HCT116 (cell line): ENCODE measurements at regions not wholly inside any gene's neighbourhood (a gene's known extent, or its start where the extent isn't known, plus 50 kb on each side); places are given as distances from the start of the nearest gene placed in this dataset.

Experiments used
- ATAC-seq: fragments of 200-7000 bp; cut with Tn5 transposase; 2 replicates; pipeline ENCODE4 v1.9.1; 2020; ENCODE audit warnings: mild to moderate bottlenecking, moderate library complexity
- BruUV-seq: library from RNA; stranded (reverse); fragments of 400-500 nt; replicated peaks from 2 replicates; lab custom pipeline; 2021; lab: Mats Ljungman, UMichigan
- CTCF ChIA-PET: fragments of 300-600 bp; sonication (Branson Sonifier 250); formaldehyde crosslinking; loops from one replicate; lab custom pipeline; 2021; ENCODE audit warnings: antibody characterized with exemption; lab: Charles Lee
- POLR2A ChIA-PET: fragments of 300-600, 350-600 bp; sonication (Branson Sonifier 250); formaldehyde crosslinking; loops from one replicate; lab custom pipeline; 2021; ENCODE audit warnings: antibody characterized with exemption; lab: Charles Lee
- RAD21 ChIA-PET, 2 experiments: fragments of 300-600 bp; sonication (Branson Sonifier 250); formaldehyde crosslinking; loops; one replicate each; lab custom pipeline; 2023; ENCODE audit warnings: low total read pairs in 2 of 2; ENCODE audit not compliant: uncharacterized antibody in 2 of 2, unreplicated experiment in 2 of 2, low non-redundant PET in 1 of 2; lab: Charles Lee
- DNase-seq: peaks from one replicate; pipeline ENCODE4 v3.0.0-alpha.2; 2010; ENCODE audit warnings: low read depth, low spot score
- H2AFZ ChIP-seq: fragments of 200-600 bp; shearing (Covaris generic), sonication (generic); 2 replicates; pipeline ENCODE4 v1.6.1; 2017; ENCODE audit warnings: low read depth, mixed run types, mixed read lengths, antibody characterized with exemption, low read length; ENCODE audit not compliant: poor library complexity, severe bottlenecking
- H3K27ac ChIP-seq: 2 replicates; pipeline ENCODE4 v1.5.1; 2012; ENCODE audit warnings: low read depth, low read length
- H3K27me3 ChIP-seq: fragments of 200-600 bp; sonication (generic); 2 replicates; pipeline ENCODE4 v1.6.1; 2016; ENCODE audit warnings: mixed run types, low read length, mixed read lengths; ENCODE audit not compliant: insufficient read depth
- H3K36me3 ChIP-seq, 2 experiments: fragments of 200-500 bp in 1 of 2; fragments of 200-600 bp in 1 of 2; sonication (Bioruptor generic) in 1 of 2; sonication (generic) in 1 of 2; 2 replicates each; pipeline versions ENCODE4 v1.5.1 to v1.6.1; 2014 to 2016; ENCODE audit warnings: low read length in 2 of 2, inconsistent platforms in 1 of 2, mixed read lengths in 1 of 2, mixed run types in 1 of 2; ENCODE audit not compliant: insufficient read depth in 2 of 2, control insufficient read depth in 1 of 2
- H3K4me1 ChIP-seq, 2 experiments: fragments of 200-600 bp in 1 of 2; sonication (generic) in 1 of 2; 2 replicates each; pipeline versions ENCODE4 v1.5.1 to v1.6.1; 2012 to 2017; ENCODE audit warnings: low read length in 2 of 2, inconsistent platforms in 1 of 2, mild to moderate bottlenecking in 1 of 2, mixed read lengths in 1 of 2, mixed run types in 1 of 2, moderate library complexity in 1 of 2; ENCODE audit not compliant: insufficient read depth in 2 of 2, control insufficient read depth in 1 of 2
- H3K4me2 ChIP-seq: fragments of 200-600 bp; sonication (generic); 2 replicates; pipeline ENCODE4 v1.6.1; 2017; ENCODE audit warnings: mixed run types, low read length, mixed read lengths
- H3K4me3 ChIP-seq, 2 experiments: fragments of 200-600 bp in 1 of 2; sonication (generic) in 1 of 2; replicated peaks in 1 of 2; 2 replicates each; pipeline ENCODE4 v1.5.1; 2011 to 2016; ENCODE audit warnings: low read length in 2 of 2, control low read depth in 1 of 2, low read depth in 1 of 2, mild to moderate bottlenecking in 1 of 2, mixed read lengths in 1 of 2, mixed run types in 1 of 2
- H3K79me2 ChIP-seq: fragments of 200-600 bp; sonication (generic); 2 replicates; pipeline ENCODE4 v1.6.1; 2017; ENCODE audit warnings: mild to moderate bottlenecking, mixed run types, low read length, moderate library complexity, mixed read lengths; ENCODE audit not compliant: insufficient read depth
- H3K9ac ChIP-seq: fragments of 200-600 bp; sonication (generic); 2 replicates; pipeline ENCODE4 v1.6.1; 2016; ENCODE audit warnings: low read length, mixed read lengths
- H3K9me2 ChIP-seq: fragments of 200-600 bp; sonication (generic), shearing (Covaris generic); 2 replicates; pipeline ENCODE4 v1.6.1; 2017; ENCODE audit warnings: mixed run types, mild to moderate bottlenecking, moderate library complexity; ENCODE audit not compliant: insufficient read depth
- H3K9me3 ChIP-seq, 2 experiments: fragments of 200-500 bp in 1 of 2; fragments of 200-600 bp in 1 of 2; sonication (Bioruptor generic) in 1 of 2; sonication (generic) in 1 of 2; 2 replicates each; pipeline ENCODE4 v1.6.1; 2014 to 2017; ENCODE audit warnings: low read length in 2 of 2, mixed read lengths in 2 of 2, inconsistent platforms in 1 of 2, low read depth in 1 of 2, mild to moderate bottlenecking in 1 of 2, mixed run types in 1 of 2, moderate library complexity in 1 of 2; ENCODE audit not compliant: control insufficient read depth in 1 of 2, insufficient read depth in 1 of 2
- H4K20me1 ChIP-seq: fragments of 200-600 bp; sonication (generic), shearing (Covaris generic); 2 replicates; pipeline ENCODE4 v1.6.1; 2017; ENCODE audit warnings: mixed run types, mild to moderate bottlenecking, moderate library complexity; ENCODE audit not compliant: insufficient read depth
- CTCF ChIP-seq, 3 experiments: fragments of 200-600 bp in 1 of 3; sonication (generic) in 1 of 3; IDR thresholded peaks in 2 of 3; conservative IDR thresholded peaks in 1 of 3; 2 replicates each; pipeline ENCODE4 v1.5.1; 2012 to 2017; ENCODE audit warnings: low read depth in 2 of 3, low read length in 2 of 3, antibody characterized with exemption in 1 of 3, borderline replicate concordance in 1 of 3, control low read depth in 1 of 3, mild to moderate bottlenecking in 1 of 3, mixed read lengths in 1 of 3, mixed run types in 1 of 3, moderate library complexity in 1 of 3; ENCODE audit not compliant: insufficient read depth in 1 of 3
- ELF1 ChIP-seq: IDR thresholded peaks from 2 replicates; pipeline ENCODE4 v1.6.1; 2012; ENCODE audit warnings: low read depth, borderline replicate concordance
- EZH2 ChIP-seq: fragments of 200-600 bp; sonication (generic); IDR thresholded peaks from 2 replicates; pipeline ENCODE4 v1.6.1; 2017; ENCODE audit warnings: antibody characterized with exemption, mixed run types
- EZH2phosphoT487 ChIP-seq: fragments of 200-600 bp; IDR thresholded peaks from 2 replicates; pipeline ENCODE4 v1.6.1; 2018; ENCODE audit warnings: antibody characterized with exemption, borderline replicate concordance
- MAX ChIP-seq: IDR thresholded peaks from 2 replicates; pipeline ENCODE4 v1.6.1; 2012
- POLR2AphosphoS5 ChIP-seq: IDR thresholded peaks from 2 replicates; pipeline ENCODE4 v1.6.1; 2011; ENCODE audit warnings: mild to moderate bottlenecking, low read depth, low read length, moderate library complexity
- SIN3A ChIP-seq: IDR thresholded peaks from 2 replicates; pipeline ENCODE4 v1.6.1; 2012; ENCODE audit warnings: low read depth
- YY1 ChIP-seq: IDR thresholded peaks from 2 replicates; pipeline ENCODE4 v1.6.1; 2011; ENCODE audit warnings: low read length, low read depth, moderate library complexity, mild to moderate bottlenecking; ENCODE audit not compliant: insufficient replicate concordance; ENCODE audit errors: extremely low read depth
- ZBTB33 ChIP-seq: IDR thresholded peaks from 2 replicates; pipeline ENCODE4 v1.6.1; 2011; ENCODE audit warnings: mild to moderate bottlenecking, low read length, moderate library complexity; ENCODE audit not compliant: insufficient replicate concordance; ENCODE audit errors: extremely low read depth
- ZFX ChIP-seq: fragments of 450-650 bp; IDR thresholded peaks from 2 replicates; pipeline ENCODE4 v1.6.1; 2017
- intact Hi-C: fragments of 100-400 bp; cut with micrococcal nuclease; formaldehyde crosslinking; loops from 2 replicates; pipeline ENCODE4 v1.10.0; 2022

GRCh38 chr4:119810001-119810400, 181.4 kb upstream of the PDE5A start:
- H3K9me3 ChIP-seq: no peaks in the 10 kb centered on the region
- BruUV-seq: no TSS peak
- H3K4me2 ChIP-seq: no peak overlapping the region
- H4K20me1 ChIP-seq: no peaks in the 10 kb centered on the region
- no peaks in the 10 kb centered on the region for H3K79me2 ChIP-seq
- ATAC-seq (no peak), DNase-seq (no peak)
- POLR2A ChIA-PET: no interaction called here
- RAD21 ChIA-PET: no interaction called here
- H3K27me3 ChIP-seq: no peaks in the 10 kb centered on the region
- TF ChIP-seq SIN3A (no peak), ZFX (no peak), MAX (no peak), CTCF (IDR thresholded peaks at IDR 0.05 in 2 of 3, conservative IDR thresholded peaks at IDR 0.05 in 1 of 3; ENCODE audit: borderline replicate concordance in 1 of 3, insufficient read depth in 1 of 3, low read depth in 2 of 3, low read length in 2 of 3) (no peak), EZH2 (no peak), ZBTB33 (no peak), YY1 (no peak), EZH2phosphoT487 (no peak), POLR2AphosphoS5 (no peak), ELF1 (no peak)
- no peak overlapping the region for H3K9ac ChIP-seq
- H3K27ac ChIP-seq: no peak overlapping the region
- CTCF ChIA-PET: no interaction called here
- H3K36me3 ChIP-seq: no peaks in the 10 kb centered on the region
- no peak overlapping the region for H2AFZ ChIP-seq
- intact Hi-C loops: no loop called here
- no peak overlapping the region for H3K4me3 ChIP-seq
- no peaks in the 10 kb centered on the region for H3K4me1 ChIP-seq
- no peaks in the 10 kb centered on the region for H3K9me2 ChIP-seq
